GM18508 (cell line): ENCODE measurements at regions not wholly inside any gene's neighbourhood (a gene's known extent, or its start where the extent isn't known, plus 50 kb on each side); places are given as distances from the start of the nearest gene placed in this dataset.
"Not testable (repeated sequence)": the region's sequence is repeated elsewhere in the genome, so short reads cannot be mapped to it uniquely, and the experiment has no call there.

Experiments
- ATAC-seq: cut with Tn5 transposase; IDR thresholded peaks from one replicate; pipeline ENCODE4 v1.9.1; 2021; ENCODE audit warnings: moderate number of reproducible peaks; ENCODE audit not compliant: insufficient read depth, unreplicated experiment

GRCh38 chr14:45998554-45998953 is 653.0 kb downstream of the RPL10L start:
- no peak for ATAC-seq

- no peak for ATAC-seq
These were observed 661.3 kb downstream of the RPL10L start for GRCh38 chr14:45990252-45990651.

- no peak for ATAC-seq
These were observed 675.6 kb downstream of the RPL10L start for GRCh38 chr14:45976001-45976400.

- no peak for ATAC-seq
These were observed 679.2 kb downstream of the RPL10L start for GRCh38 chr14:45972416-45972815.

- ATAC-seq, result no peak
These were observed 681.0 kb downstream of the RPL10L start for GRCh38 chr14:45970621-45971020.

- no peak for ATAC-seq
These were observed 683.5 kb downstream of the RPL10L start for GRCh38 chr14:45968037-45968436.

- ATAC-seq, result no peak
These were observed 696.5 kb upstream of the MIS18BP1 start for GRCh38 chr14:45949479-45949878.

- no peak for ATAC-seq
These were observed 694.8 kb upstream of the MIS18BP1 start for GRCh38 chr14:45947830-45948229.

GRCh38 chr14:45946251-45946650 is 693.2 kb upstream of the MIS18BP1 start:
- no peak for ATAC-seq

- no peak for ATAC-seq
These were observed 687.3 kb upstream of the MIS18BP1 start for GRCh38 chr14:45940318-45940717.

GRCh38 chr14:45939572-45939971 is 686.6 kb upstream of the MIS18BP1 start:
- ATAC-seq, result no peak

- ATAC-seq, result not testable (repeated sequence)
These were observed 667.0 kb upstream of the MIS18BP1 start for GRCh38 chr14:45919995-45920394.

- ATAC-seq, result no peak
These were observed 663.4 kb upstream of the MIS18BP1 start for GRCh38 chr14:45916340-45916953.

- no peak for ATAC-seq
These were observed 654.8 kb upstream of the MIS18BP1 start for GRCh38 chr14:45907782-45908181.

- no peak for ATAC-seq
These were observed 653.3 kb upstream of the MIS18BP1 start for GRCh38 chr14:45906257-45906656.

- no peak for ATAC-seq
These were observed 652.7 kb upstream of the MIS18BP1 start for GRCh38 chr14:45905672-45906071.

- ATAC-seq, result no peak
These were observed 651.3 kb upstream of the MIS18BP1 start for GRCh38 chr14:45904314-45904713.

- ATAC-seq, result no peak
These were observed 649.2 kb upstream of the MIS18BP1 start for GRCh38 chr14:45902241-45902640.

- ATAC-seq, result no peak
These were observed 644.4 kb upstream of the MIS18BP1 start for GRCh38 chr14:45897439-45897838.

- ATAC-seq, result no peak
These were observed 640.1 kb upstream of the MIS18BP1 start for GRCh38 chr14:45893127-45893526.

GRCh38 chr14:45891417-45892080 is 638.5 kb upstream of the MIS18BP1 start:
- ATAC-seq, result no peak

GRCh38 chr14:45888766-45889285 is 635.8 kb upstream of the MIS18BP1 start:
- ATAC-seq, result not testable (repeated sequence)
